Central memory CD8-positive, alpha-beta T cell (primary cell): ENCODE measurements at regions not wholly inside any gene's neighbourhood (a gene's known extent, or its start where the extent isn't known, plus 50 kb on each side); places are given as distances from the start of the nearest gene placed in this dataset.

Source experiments
- ATAC-seq: fragments of 150-1000 bp; cut with Tn5 transposase; replicated peaks from 2 replicates; pipeline ENCODE4 v1.10.0; 2022; ENCODE audit warnings: mild to moderate bottlenecking, moderate FRiP score, moderate number of reproducible peaks; ENCODE audit not compliant: poor library complexity, severe bottlenecking; ENCODE audit errors: extremely low read depth
- DNase-seq, 2 donors: peaks; one replicate each; pipeline ENCODE4 v3.0.0; 2021; ENCODE audit warnings: low spot score in 2 of 2
- H3K27ac Mint-ChIP-seq: one replicate; pipeline ENCODE4 v1.8.0; 2022; ENCODE audit warnings: low read depth, mild to moderate bottlenecking, moderate library complexity, mixed read lengths
- H3K27me3 Mint-ChIP-seq: one replicate; pipeline ENCODE4 v1.8.0; 2022; ENCODE audit warnings: mixed read lengths
- H3K36me3 Mint-ChIP-seq: one replicate; pipeline ENCODE4 v1.8.0; 2022; ENCODE audit warnings: mild to moderate bottlenecking, moderate library complexity, mixed read lengths; ENCODE audit not compliant: insufficient read depth
- H3K4me1 Mint-ChIP-seq: one replicate; pipeline ENCODE4 v1.8.0; 2022; ENCODE audit warnings: mixed read lengths
- H3K4me3 Mint-ChIP-seq: one replicate; pipeline ENCODE4 v1.8.0; 2022; ENCODE audit warnings: mild to moderate bottlenecking, moderate library complexity, mixed read lengths
- H3K9me3 Mint-ChIP-seq: one replicate; pipeline ENCODE4 v1.8.0; 2022; ENCODE audit warnings: mixed read lengths

DNA sequence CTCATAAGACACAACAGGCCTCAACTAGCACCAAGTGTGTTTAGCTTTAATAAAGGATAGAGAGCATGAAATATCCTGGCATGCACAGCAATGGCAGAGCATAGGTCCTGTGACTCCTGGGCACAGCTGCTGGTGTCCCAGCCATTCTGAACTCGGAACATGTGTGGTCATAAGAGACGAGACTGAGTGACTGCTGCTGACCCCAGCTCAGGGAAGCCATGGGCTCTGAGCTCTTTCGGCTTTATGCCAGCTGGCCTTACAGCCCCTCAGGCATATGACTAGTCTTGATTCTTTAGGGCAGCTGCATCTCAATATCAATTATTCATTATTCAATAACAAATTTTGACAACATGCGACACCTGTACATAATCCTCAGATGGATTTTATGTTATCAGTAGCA is 62.4 kb upstream of the TOPAZ1 start:
- Mint-ChIP-seq H3K4me1 (no peaks in the 10 kb centered on the region), H3K36me3 (no peaks in the 10 kb centered on the region), H3K9me3 (no peaks in the 10 kb centered on the region), H3K27me3 (peaks cover 59% of the 10 kb centered on the region), H3K27ac (no peak overlapping the region), H3K4me3 (no peak overlapping the region)
- DNase-seq (no peak), ATAC-seq (no peak)

DNA sequence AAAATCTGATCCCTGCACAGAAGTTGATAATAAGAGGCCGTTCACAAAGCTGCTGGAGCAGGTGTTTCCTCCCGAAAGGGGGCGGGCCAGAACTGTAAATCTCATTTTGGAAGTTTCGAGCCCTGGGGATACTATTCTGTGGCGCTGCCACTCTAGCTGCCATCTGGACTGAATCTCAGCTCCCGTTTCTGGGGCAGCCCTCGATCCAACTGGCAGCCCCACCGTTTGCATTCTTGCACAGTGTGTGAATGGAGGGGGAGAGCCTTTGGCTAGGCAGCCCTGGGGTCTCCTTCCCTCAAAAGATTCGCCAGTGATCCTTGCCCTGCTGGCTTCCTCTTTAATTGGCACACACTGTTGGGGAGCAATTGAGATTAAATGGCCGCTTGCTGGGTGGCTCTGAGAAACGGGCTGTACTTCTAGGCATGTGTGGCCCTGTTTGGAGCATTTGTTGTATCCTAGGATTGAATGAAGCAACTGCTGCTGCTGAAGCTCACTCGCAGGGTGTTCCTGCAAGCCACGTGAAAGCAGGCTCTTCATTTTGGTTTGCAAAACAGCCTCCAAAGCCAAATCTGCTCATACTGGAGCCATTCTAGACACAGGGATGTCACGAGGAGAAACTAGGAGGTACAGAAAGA is 57.2 kb upstream of the TOPAZ1 start:
- Mint-ChIP-seq H3K36me3 (no peaks in the 10 kb centered on the region), H3K4me1 (no peaks in the 10 kb centered on the region), H3K9me3 (no peaks in the 10 kb centered on the region), H3K27ac (no peak overlapping the region), H3K27me3 (peaks cover 64% of the 10 kb centered on the region), H3K4me3 (no peak overlapping the region)
- ATAC-seq (no peak), DNase-seq (no peak)

DNA sequence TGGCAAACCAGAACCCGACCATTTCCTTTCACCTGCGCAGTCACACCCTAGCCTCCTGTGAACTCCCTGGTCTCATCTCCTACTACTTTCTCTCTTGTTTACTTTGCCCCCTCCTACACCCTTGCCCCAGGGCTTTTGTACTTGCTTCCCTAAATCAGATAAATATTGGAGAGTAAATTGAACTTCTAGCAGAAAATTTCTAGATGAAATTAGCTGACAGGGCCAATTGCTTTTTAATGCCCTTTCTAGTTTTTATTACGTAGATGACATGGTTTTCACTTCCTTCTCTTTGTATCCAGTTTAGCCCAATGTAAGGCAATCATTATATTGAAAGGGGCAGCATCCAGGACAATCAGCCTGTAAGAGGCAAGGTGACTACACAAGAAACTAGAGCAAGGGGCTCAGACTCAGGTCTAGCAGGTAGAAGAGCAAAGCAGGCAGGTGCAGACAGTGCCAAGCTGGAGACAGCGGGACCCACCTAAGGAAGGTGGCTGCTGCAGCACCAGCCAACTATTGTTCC is 56.2 kb upstream of the TOPAZ1 start:
- no peak for ATAC-seq
- Mint-ChIP-seq H3K4me3 (no peak overlapping the region), H3K27ac (no peak overlapping the region), H3K4me1 (no peaks in the 10 kb centered on the region), H3K9me3 (no peaks in the 10 kb centered on the region), H3K27me3 (peaks cover 66% of the 10 kb centered on the region), H3K36me3 (no peaks in the 10 kb centered on the region)
- no peak for DNase-seq

DNA sequence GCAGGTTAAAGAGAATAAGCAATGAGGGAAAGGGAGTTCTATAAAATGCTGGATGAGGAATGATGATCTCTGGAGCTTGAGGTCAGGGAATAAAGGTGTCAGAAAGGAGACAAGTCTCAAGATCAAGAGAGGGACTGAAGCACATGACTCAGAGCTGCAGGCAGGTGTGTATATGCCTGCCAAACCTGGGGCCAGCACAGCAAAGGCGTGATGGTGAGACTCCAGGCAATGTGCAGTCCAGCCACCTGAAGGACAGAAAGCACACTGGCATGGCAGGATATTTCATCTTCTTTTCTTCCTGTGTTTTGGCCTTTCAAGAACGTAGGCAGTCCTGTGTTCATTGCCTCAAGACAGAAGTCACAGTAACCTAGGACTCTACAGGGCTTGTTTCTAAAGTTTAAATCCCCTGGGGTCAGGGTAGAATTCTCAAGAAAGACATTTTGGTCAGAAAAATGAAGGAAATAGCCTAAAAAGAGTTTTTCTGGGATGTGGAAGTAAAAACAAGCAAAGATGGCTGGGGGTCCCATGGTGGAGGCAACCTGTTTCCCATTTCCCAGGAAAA is 55.5 kb upstream of the TOPAZ1 start:
- no peak overlapping the region for H3K4me3 Mint-ChIP-seq
- ATAC-seq (no peak), DNase-seq (no peak)
- H3K36me3 Mint-ChIP-seq = no peaks in the 10 kb centered on the region
- no peaks in the 10 kb centered on the region for H3K4me1 Mint-ChIP-seq
- H3K9me3 Mint-ChIP-seq = no peaks in the 10 kb centered on the region
- no peak overlapping the region for H3K27ac Mint-ChIP-seq
- H3K27me3 Mint-ChIP-seq = peaks cover 64% of the 10 kb centered on the region

DNA sequence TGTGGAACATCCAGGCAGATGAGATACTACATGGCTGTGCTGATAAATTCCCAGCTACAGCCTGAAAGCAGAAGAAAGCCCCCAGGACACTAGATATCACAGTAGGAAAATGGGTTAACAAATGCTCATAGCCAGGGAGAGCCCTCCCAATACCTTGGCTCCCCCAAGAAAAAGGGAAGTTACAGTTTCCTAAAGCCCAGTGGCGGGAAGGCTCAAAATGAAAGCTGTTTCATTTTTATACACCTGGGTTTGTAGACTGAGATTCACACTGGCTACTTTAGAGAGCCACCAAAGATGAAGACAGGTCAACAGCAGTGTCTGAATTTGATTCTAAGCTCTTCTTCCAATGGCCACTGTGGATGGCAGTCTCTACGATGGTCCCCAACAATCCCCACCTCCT is 55.0 kb upstream of the TOPAZ1 start:
- DNase-seq (no peak), ATAC-seq (no peak)
- H3K9me3 Mint-ChIP-seq = no peaks in the 10 kb centered on the region
- H3K27ac Mint-ChIP-seq = no peak overlapping the region
- H3K36me3 Mint-ChIP-seq = no peaks in the 10 kb centered on the region
- peaks cover 69% of the 10 kb centered on the region for H3K27me3 Mint-ChIP-seq
- H3K4me1 Mint-ChIP-seq = no peaks in the 10 kb centered on the region
- no peak overlapping the region for H3K4me3 Mint-ChIP-seq
